ENCODE measurements at regions not wholly inside any gene's neighbourhood (a gene's known extent, or its start where the extent isn't known, plus 50 kb on each side); places are given as distances from the start of the nearest gene placed in this dataset.

DNA sequence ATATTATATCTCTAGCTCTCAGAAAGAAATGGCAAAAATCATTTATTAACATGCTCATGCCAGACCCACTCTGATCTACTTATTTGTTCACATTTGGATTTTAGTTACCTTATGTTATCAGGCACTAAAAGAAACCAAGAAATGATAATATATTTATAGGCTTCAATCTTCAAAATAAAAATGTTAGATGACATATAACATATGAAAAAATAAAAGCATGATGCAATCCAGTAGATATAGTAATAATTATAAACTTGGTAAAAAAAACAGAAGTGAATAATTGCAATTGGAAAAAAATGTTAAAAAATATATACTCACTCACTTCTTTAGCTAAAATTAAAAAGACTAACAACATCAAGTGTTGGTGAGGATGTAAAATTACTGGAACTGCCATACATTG lies 248.3 kb upstream of the VRK2 start:
- no peaks in the 10 kb centered on the region for H3K36me3 ChIP-seq
- H3K4me3 ChIP-seq = no peak overlapping the region

DNA sequence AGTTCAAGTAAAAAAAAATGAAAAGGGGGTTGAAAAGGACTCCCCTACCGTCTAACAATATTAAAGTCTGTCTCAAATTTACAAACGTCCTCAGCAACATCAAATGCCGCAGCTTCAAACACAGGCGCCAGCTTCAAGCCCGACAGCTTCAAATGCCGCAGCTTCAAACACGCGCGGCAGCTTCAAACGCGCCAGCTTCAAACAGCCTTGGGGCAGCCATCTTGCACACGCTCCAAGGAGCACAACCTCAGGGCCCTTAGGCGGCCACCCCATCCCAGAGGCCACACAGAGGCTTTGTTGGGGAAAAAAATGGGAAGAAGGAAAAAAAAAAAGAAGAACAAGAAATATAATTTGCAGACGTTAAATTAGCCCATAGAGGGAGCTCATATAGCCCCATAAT lies 244.4 kb upstream of the VRK2 start:
- DNase-seq (ENCODE audit: low spot score in 2 of 2) = no peak
- no peak overlapping the region for H3K4me3 ChIP-seq
- H3K27ac ChIP-seq = no peak overlapping the region
- peaks cover 0 to 13% (median 5%) of the 10 kb centered on the region in 4 donors for H3K9me3 ChIP-seq
- no peaks in the 10 kb centered on the region for H3K36me3 ChIP-seq
- 91% methylated on average over 14 of the region's 14 CpGs for WGBS, 2 donors
- H3K4me1 ChIP-seq = no peaks in the 10 kb centered on the region
- no peak for TF ChIP-seq EP300 (IDR thresholded peaks at IDR 0.05)
- TF ChIP-seq POLR2A (IDR thresholded peaks at IDR 0.05) = no peak
- TF ChIP-seq, protein P1, sequence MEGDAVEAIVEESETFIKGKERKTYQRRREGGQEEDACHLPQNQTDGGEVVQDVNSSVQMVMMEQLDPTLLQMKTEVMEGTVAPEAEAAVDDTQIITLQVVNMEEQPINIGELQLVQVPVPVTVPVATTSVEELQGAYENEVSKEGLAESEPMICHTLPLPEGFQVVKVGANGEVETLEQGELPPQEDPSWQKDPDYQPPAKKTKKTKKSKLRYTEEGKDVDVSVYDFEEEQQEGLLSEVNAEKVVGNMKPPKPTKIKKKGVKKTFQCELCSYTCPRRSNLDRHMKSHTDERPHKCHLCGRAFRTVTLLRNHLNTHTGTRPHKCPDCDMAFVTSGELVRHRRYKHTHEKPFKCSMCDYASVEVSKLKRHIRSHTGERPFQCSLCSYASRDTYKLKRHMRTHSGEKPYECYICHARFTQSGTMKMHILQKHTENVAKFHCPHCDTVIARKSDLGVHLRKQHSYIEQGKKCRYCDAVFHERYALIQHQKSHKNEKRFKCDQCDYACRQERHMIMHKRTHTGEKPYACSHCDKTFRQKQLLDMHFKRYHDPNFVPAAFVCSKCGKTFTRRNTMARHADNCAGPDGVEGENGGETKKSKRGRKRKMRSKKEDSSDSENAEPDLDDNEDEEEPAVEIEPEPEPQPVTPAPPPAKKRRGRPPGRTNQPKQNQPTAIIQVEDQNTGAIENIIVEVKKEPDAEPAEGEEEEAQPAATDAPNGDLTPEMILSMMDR (IDR thresholded peaks at IDR 0.05) = no peak
- no peaks in the 10 kb centered on the region for H3K27me3 ChIP-seq

More for the DNA sequence above, 248.3 kb upstream of the VRK2 start:
- DNase-seq (ENCODE audit: low spot score in 2 of 2) = no peak
- H3K9me3 ChIP-seq = peaks cover 0 to 13% (median 5%) of the 10 kb centered on the region in 4 donors
- no peak for TF ChIP-seq POLR2A (IDR thresholded peaks at IDR 0.05)
- TF ChIP-seq, protein P1 (IDR thresholded peaks at IDR 0.05) = no peak
- TF ChIP-seq EP300 (IDR thresholded peaks at IDR 0.05) = no peak
- no peaks in the 10 kb centered on the region for H3K27me3 ChIP-seq
- no peaks in the 10 kb centered on the region for H3K4me1 ChIP-seq
- H3K27ac ChIP-seq = no peak overlapping the region

DNA sequence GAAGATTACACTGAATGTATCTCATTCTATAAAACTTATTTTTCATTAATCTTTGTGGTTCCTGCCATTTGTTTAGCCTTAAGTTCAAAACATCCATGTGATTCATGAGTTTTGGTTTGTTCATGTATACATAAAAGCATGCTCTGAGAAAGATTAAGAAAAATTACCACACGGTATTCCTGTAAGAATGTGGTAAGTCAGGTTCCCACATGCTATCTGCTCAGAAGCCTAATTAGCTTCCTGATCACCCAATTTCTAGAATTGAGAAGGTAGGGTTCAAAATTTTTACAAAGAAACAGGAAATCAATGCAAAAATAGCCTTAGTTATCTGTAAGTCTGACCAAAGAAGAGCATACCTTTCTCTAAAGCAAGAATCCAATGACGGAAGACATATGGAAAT lies 241.6 kb upstream of the VRK2 start:
- H3K27me3 ChIP-seq = no peaks in the 10 kb centered on the region
- TF ChIP-seq, protein P1 (IDR thresholded peaks at IDR 0.05) = no peak
- H3K4me1 ChIP-seq = no peaks in the 10 kb centered on the region
- WGBS, 2 donors = 81 to 90% methylated on average over 2 of the region's 2 CpGs
- no peaks in the 10 kb centered on the region for H3K36me3 ChIP-seq
- no peak overlapping the region for H3K4me3 ChIP-seq
- no peak overlapping the region for H3K27ac ChIP-seq
- no peak for DNase-seq (ENCODE audit: low spot score in 2 of 2)
- H3K9me3 ChIP-seq = peaks cover 0 to 2% (median 0%) of the 10 kb centered on the region in 4 donors

DNA sequence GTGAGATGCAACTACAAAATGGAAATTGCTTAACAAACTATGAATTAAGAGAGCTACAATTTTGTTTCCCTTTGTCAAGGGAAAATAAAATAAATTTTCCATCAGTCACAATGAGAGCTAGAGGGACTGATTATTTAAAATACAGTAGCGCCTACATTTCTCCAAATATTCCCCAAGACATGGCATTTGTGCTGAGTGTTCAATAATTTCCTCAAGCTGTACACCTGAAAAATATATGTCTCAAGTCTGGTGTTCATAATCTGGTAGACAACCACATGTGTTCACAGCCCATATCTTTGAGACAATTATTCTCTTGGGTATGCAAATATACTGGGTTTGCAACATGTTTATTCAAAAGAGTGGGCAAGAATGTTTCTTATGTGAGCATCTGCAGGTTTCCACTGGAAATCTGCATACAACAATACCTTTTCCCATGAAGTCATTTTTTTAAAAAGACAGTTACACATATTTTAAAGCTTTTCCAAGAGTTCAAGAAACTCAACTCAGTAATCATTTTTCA lies 240.1 kb upstream of the VRK2 start:
- Histone ChIP-seq H3K36me3 (no peaks in the 10 kb centered on the region), H3K27ac (no peak overlapping the region), H3K4me3 (no peak overlapping the region), H3K9me3 (peaks cover 0 to 2% (median 0%) of the 10 kb centered on the region in 4 donors), H3K4me1 (no peaks in the 10 kb centered on the region), H3K27me3 (no peaks in the 10 kb centered on the region)
- DNase-seq (ENCODE audit: low spot score in 2 of 2) = no peak
- 92 to 93% methylated on average over 1 of the region's 1 CpG for WGBS, 2 donors
- TF ChIP-seq POLR2A (IDR thresholded peaks at IDR 0.05) (no peak), EP300 (IDR thresholded peaks at IDR 0.05) (no peak)
- TF ChIP-seq, protein P1 (IDR thresholded peaks at IDR 0.05) = no peak

DNA sequence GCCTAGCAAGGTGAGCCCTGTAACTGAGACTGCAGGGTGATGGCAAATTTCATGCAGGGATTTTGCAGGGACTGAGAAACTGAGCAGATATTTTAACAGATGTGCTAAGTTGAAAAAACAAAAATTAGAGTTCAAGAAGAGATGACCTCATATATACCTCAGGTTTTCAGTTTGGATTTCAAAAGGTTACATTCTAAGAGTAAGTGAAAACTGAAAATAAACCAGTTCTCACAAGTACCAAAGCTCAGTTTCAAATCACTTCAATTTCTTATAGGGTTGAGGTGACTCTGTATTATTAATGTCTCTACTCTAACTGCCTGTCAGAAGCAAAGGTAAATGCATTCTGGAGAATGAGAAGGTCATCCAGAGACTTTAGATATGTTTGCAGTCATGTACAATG lies 237.4 kb upstream of the VRK2 start:
- Histone ChIP-seq H3K4me1 (no peaks in the 10 kb centered on the region), H3K4me3 (no peak overlapping the region), H3K27ac (no peak overlapping the region), H3K27me3 (no peaks in the 10 kb centered on the region), H3K9me3 (no peaks in the 10 kb centered on the region), H3K36me3 (no peaks in the 10 kb centered on the region)
- DNase-seq (ENCODE audit: low spot score in 2 of 2) = no peak
- no peak for TF ChIP-seq POLR2A (IDR thresholded peaks at IDR 0.05)

DNA sequence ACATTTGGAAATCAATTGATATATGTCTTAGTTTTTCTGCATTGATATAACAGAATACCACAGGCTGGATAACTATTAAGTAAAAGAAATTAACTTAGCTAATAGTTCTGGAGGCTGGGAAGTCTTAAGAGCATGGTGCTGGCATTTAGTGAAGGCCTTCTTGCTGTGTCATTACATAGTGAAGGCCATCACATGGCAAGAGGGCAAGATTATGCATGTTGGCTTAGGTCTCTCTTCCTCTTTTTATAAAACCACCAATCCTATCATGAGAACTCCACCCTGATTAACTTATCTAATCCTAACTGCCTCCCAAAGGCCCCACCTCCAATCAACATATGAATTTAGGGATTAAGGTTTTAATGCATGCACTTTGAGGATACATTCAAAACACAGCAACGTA lies 225.5 kb upstream of the VRK2 start:
- Histone ChIP-seq H3K4me1 (no peaks in the 10 kb centered on the region), H3K27me3 (no peaks in the 10 kb centered on the region), H3K9me3 (peaks cover 0 to 3% (median 1%) of the 10 kb centered on the region in 4 donors), H3K36me3 (no peaks in the 10 kb centered on the region), H3K4me3 (no peak overlapping the region), H3K27ac (no peak overlapping the region)
- 77 to 89% methylated on average over 1 of the region's 1 CpG for WGBS, 2 donors
- DNase-seq (ENCODE audit: low spot score in 2 of 2) = no peak
- TF ChIP-seq, protein P1 (IDR thresholded peaks at IDR 0.05) = no peak
- TF ChIP-seq EP300 (IDR thresholded peaks at IDR 0.05) (no peak), POLR2A (IDR thresholded peaks at IDR 0.05) (no peak)

Measured in tibial nerve (tissue), 4 donors.